GM12891 (cell line): ENCODE measurements at regions not wholly inside any gene's neighbourhood (a gene's known extent, or its start where the extent isn't known, plus 50 kb on each side); places are given as distances from the start of the nearest gene placed in this dataset.

Experiments
- PAX5 ChIP-seq: IDR thresholded peaks from 2 replicates; pipeline ENCODE4 v1.6.1; 2011; ENCODE audit warnings: low read length, moderate library complexity, mild to moderate bottlenecking; ENCODE audit not compliant: insufficient read depth, severe bottlenecking
- POLR2A ChIP-seq: IDR thresholded peaks from 2 replicates; pipeline ENCODE4 v1.6.1; 2011; ENCODE audit warnings: low read depth, low read length, control low read depth
- POLR2AphosphoS5 ChIP-seq: IDR thresholded peaks from 2 replicates; pipeline ENCODE4 v1.6.1; 2011; ENCODE audit warnings: low read depth, low read length, control low read depth
- SPI1 ChIP-seq: IDR thresholded peaks from 2 replicates; pipeline ENCODE4 v1.6.1; 2011; ENCODE audit warnings: low read depth, low read length, control low read depth
- TAF1 ChIP-seq: IDR thresholded peaks from 2 replicates; pipeline ENCODE4 v1.6.1; 2011; ENCODE audit warnings: low read depth, low read length, control low read depth

DNA sequence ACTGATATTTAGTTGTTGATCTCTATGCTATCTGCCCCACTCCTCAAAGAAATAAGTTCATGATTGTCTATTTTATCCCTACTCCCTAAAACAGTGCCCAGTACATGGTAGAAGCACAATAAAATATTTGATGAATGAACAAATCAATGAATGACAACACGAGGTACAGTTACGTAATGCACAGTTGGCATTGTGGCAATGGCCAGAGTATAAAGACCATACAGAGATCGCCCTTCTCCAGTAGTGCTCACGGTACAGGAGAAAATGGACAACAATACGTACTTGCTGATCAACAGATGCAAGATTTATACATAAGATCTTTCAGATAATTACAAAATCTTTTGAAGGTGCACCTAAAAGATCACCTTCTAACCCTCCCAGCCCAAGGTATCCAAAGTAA is 225.4 kb downstream of the KLF12 start:
- TF ChIP-seq POLR2A (no peak), POLR2AphosphoS5 (no peak), TAF1 (no peak), SPI1 (no peak), PAX5 (no peak)
